ENCODE measurements at regions not wholly inside any gene's neighbourhood (a gene's known extent, or its start where the extent isn't known, plus 50 kb on each side); places are given as distances from the start of the nearest gene placed in this dataset.

DNA sequence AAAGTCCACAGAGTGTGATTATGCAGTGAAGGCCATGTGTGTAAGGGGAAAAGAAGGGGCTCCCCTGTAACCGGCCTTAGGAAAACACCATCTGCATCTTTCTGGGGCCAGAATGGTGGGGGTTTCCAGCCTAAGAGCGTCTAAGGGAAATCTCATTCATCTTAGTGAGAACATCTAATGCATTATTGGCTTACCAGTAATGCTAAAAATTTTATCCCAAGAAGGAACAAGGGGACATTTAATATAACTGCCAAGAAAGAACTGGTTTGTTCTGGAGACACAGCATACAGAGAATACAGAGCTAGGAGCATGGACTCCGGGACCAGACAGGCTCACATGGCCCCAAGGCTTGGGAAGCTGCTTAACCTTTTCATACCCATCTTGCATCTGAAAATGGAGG, 58.3 kb upstream of the DSCAM start:
- no peak for TF ChIP-seq POLR2A (IDR thresholded peaks at IDR 0.05)
- TF ChIP-seq CTCF (IDR thresholded peaks at IDR 0.05): no peak

Data from Peyer's patch (tissue), 4 donors.